RKO (cell line): ENCODE measurements at regions not wholly inside any gene's neighbourhood (a gene's known extent, or its start where the extent isn't known, plus 50 kb on each side); places are given as distances from the start of the nearest gene placed in this dataset.
"Not testable (repeated sequence)": the region's sequence is repeated elsewhere in the genome, so short reads cannot be mapped to it uniquely, and the experiment has no call there.

Experiments used
- DNase-seq: peaks from one replicate; pipeline ENCODE4 v3.0.0-alpha.2; 2016; ENCODE audit warnings: low spot score

- no peak for DNase-seq
Measured at GRCh38 chr12:90829044-90829443, 125.9 kb downstream of the CCER1 start.

GRCh38 chr12:90828621-90829020, 126.4 kb downstream of the CCER1 start:
- DNase-seq = no peak

GRCh38 chr12:90827567-90827966, 127.4 kb downstream of the CCER1 start:
- no peak for DNase-seq

DNA sequence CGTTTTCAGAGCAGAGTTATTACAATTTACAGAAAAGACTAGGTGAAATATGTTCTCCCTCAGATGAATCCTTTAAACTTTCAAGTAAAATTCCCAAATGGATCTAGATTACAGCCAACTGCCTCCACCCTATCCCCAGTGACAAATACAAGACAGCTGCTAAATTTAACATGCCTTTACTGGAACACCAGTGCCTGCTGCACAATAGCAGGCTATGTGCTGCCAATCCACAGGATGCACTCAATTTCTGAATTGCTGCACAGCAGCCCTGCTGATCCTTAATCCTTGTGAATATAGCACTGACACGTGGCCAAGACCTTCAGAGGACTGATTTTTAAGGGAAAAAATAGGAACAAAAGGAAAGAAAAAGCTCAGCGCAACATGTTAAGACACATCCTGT, 128.9 kb downstream of the CCER1 start:
- DNase-seq = no peak

DNA sequence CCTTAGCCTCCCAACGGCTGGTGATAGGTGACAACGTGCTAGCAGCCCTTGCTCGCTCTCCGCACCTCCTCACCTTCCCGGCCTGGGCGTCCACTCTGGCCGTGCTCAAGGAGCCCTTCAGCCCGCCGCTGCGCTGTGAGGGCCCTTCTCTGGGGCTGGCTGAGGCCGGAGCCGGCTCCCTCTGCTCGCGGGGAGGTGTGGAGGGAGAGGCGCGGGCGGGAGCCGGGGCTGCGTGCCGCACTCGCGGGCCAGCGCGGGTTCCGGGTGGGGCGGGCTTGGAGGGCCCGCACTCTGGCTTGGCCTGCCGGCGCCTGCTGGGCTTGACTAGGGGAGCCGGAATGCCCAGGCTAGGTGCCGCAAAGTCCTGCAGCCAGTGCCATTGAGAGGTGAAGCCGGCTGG, 131.1 kb downstream of the CCER1 start:
- DNase-seq = no peak

DNA sequence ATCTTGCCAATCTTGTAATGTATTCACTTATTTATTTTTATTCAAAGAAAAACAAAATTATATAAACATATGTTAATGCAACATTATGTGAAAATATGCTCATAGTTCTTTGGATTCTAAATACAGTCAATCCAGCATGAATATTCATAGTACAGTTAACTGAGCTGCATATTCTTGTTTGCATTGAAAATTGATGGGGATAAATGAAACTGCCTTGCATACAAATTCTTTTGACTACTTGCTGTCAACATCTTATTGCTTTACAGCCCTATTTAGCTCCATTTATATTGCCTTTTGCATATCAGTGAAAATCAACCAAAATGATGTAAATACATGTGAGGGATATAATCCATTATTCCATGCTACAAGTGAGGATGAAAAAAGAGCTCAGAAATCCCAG, 135.3 kb downstream of the CCER1 start:
- DNase-seq = no peak

- DNase-seq = no peak
Measured at GRCh38 chr12:90816353-90817089, 138.5 kb downstream of the CCER1 start.

DNA sequence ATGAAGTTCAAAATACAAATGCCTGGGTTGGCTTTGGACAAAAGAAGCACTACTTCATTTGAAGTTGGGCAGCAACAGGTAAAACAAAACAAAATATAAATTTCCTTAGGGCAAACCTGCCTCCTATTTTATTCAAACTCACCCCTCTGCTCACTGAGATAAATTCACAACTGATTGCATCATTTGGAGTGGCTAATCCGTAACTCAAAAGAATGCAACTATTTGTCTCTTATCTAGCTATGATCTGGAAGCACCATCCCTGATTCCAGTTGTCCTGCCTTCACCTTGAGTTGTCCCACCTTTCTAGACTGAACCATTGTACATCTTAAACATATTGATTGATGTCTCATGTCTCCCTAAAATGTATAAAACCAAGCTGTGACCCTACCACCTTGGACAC, 145.0 kb downstream of the CCER1 start:
- no peak for DNase-seq

DNA sequence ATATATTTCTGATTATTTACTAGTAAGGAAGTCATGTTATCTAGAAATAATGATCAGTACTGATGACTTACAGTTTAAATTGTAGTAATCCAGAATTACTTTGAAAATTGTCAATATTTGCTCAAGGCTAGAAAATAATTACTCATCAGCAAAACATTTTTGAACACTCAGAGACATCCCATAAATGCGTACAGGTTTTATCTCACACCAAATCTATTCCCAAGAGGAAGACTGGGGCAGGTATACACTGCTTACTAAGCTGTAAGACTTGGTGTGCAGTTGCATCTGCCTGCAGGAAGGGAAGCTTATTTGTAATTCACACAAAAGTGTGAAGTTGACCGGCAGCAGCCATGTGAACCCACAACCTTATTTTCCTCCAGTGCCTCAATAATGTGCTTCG, 146.4 kb downstream of the CCER1 start:
- no peak for DNase-seq

DNA sequence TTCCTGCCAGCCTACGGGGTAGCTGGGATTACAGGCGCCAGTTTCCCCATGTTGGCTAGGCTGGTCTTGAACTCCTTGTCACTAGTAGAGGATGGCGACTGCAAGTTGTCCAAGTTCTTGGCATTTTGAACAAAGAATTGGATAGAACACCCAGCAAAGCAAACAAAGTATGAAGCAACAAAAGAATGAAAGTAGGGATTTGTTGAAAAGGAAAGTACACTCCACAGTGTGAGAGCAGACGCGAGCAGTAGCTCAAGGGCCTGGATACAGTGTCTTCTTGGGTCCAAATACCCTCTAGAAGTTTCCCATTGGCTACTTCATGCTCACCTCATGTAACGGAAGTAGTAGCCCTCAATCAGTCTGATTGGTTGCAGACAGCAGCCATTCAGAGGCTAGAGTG, 152.2 kb downstream of the CCER1 start:
- DNase-seq = no peak

- peak; percentile 51 for DNase-seq
Measured at GRCh38 chr12:90801776-90802175, 153.2 kb downstream of the CCER1 start.

DNA sequence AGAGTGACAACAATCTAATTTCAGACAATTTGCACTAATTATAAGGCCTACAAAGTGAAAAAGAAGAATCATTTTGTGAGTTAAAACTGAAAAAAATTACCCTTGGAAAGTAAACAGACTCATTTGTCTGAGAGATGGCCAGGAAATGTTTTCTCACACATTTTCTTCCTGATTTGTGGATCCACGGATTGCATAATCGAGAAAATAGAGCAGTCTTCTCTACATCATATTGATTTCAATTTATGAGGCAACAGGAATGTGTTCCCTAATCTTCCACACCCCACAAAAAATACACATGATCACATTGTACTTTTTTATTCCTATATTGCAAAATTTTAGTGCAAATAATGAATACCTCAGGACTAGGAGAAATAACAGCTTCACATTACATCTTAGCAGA, 160.8 kb downstream of the CCER1 start:
- no peak for DNase-seq

- not testable (repeated sequence) for DNase-seq
Measured at GRCh38 chr12:90792718-90793117, 162.3 kb downstream of the CCER1 start.

GRCh38 chr12:90791445-90791844, 163.5 kb downstream of the CCER1 start:
- DNase-seq = no peak

DNA sequence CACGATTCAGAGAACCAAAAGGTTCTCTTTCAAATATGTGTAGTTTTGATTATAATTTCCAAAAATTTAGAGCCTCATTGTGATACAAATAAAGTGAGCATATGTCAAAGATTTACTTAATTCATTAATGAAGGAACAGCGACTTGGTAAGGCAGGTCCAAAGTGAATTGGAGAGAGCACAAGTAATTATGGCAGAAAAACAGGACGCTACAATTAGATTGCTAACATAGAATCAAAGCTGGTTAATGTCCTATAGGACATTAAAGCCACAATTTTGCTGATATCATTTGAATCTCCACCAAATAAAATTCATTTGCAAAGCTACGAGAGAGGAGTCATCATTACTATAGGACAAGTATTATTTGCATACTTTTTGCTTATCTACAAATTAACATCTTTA, 164.2 kb downstream of the CCER1 start:
- no peak for DNase-seq

- no peak for DNase-seq
Measured at GRCh38 chr12:90773491-90773890, 181.5 kb downstream of the CCER1 start.

GRCh38 chr12:90770861-90771260, 184.1 kb downstream of the CCER1 start:
- no peak for DNase-seq

DNA sequence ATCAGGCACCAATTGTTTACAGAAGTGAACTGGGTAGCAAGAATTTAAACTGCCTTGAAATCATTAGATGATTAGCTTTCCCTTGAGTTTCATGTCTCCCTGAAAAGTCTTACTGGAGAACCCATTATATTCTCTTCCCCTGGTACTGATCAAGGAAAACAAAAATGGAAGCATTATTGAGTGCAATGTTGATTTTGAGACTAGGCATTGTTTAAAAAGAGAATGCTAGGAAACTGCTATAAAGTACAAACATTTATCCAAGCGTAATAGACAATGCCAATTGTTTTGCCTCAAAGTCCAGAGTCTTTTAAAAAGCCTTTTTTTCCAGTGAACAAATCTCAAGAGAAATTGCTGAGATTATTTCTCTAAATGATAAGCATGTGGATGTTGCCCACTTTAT, 197.0 kb downstream of the CCER1 start:
- DNase-seq = no peak

- no peak for DNase-seq
Measured at GRCh38 chr12:90745211-90745610, 209.8 kb downstream of the CCER1 start.

DNA sequence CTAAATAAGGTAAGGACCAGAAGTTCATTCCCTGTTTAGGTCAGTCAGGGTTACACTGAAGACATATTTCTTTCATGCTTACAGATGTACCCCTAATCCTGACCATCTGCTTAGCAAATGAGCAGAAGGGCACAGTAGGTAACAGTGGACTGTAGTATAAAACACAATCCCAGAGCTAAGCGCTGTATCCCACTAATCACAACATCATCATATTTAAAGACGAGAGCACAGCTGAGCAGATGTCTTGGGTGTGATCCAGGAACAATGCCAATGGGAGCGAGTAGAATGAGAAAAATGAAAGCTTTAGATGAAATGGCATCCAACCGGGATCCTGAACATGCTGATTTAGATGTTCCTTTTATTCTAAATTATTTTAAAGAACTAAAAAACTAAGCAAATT, 213.4 kb downstream of the CCER1 start:
- DNase-seq = no peak

GRCh38 chr12:90729736-90730135, 225.2 kb downstream of the CCER1 start:
- DNase-seq = no peak

DNA sequence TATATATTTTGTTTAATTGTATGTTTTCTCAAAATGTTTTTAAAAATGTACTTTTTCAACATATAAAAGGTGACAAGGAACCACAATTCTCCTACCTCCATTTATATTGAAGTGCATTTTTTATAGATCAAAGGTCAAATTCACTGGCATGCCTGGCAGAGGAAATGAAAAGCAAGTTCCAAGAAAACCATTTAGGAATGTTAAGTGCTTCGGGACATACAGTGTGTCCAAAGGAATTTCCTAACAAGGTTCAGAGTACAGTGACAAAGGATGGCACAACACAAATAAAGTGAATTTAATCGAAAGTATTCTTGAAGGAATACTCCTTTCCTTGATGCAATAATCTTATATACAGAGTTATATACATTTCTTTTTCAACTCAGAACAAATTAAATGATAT, 242.3 kb downstream of the CCER1 start:
- DNase-seq = no peak

- no peak for DNase-seq
Measured at GRCh38 chr12:90710711-90711110, 244.3 kb downstream of the CCER1 start.

DNA sequence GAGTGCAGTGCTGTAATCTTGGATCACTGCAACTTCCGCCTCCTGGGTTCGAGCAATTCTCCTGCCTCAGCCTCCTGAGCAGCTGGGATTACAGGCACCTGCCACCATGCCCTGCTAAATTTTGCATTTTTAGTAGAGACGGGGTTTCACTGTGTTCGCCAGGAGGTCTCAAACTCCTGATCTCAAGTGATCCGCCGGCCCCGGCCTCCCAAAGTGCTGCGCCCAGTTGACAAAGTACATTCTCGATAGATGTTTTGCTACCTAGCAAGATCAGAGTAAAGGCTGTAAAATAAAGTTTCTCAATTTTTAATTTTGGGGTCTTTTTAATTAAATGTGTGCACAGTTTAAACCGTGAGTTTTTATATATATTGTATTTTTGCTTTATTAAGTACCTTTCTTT, 248.9 kb downstream of the CCER1 start:
- DNase-seq = no peak

GRCh38 chr12:90695415-90695814, 259.6 kb downstream of the CCER1 start:
- DNase-seq = peak; percentile 24
